ENCODE measurements at regions not wholly inside any gene's neighbourhood (a gene's known extent, or its start where the extent isn't known, plus 50 kb on each side); places are given as distances from the start of the nearest gene placed in this dataset. TPM values are rescaled to one million over a fixed set of nuclear protein-coding genes. Genes with fewer than 3 reads are reported as not detected.

GRCh38 chr1:219113261-219113660 is 60.4 kb upstream of the LYPLAL1 start:
- no peak for DNase-seq (ENCODE audit: low read depth)
- no peak overlapping the region for H3K4me3 ChIP-seq (ENCODE audit: low read depth, low read length)
- TF ChIP-seq CTCF (IDR thresholded peaks at IDR 0.05; ENCODE audit: insufficient read depth, low read length), result no peak

DNA sequence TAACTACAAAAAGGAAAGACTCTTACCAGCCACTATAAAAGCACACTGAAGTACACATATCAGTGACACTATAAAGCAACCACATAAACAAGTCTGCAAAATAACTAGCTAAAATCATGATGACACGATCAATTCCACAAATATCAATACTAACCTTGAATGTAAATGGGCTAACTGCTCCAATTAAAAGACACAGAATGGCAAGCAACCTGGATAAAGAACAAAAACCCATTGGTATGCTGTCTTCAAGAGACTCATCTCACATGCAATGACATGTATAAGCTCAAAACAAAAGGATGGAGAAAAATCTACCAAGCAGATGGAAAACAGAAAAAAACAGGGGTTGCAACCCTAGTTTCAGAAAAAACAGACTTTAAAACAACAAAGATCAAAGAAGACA is 59.7 kb upstream of the LYPLAL1 start:
- DNase-seq (ENCODE audit: low read depth), result no peak
- no peak overlapping the region for H3K4me3 ChIP-seq (ENCODE audit: low read depth, low read length)
- no peak for TF ChIP-seq CTCF (IDR thresholded peaks at IDR 0.05; ENCODE audit: insufficient read depth, low read length)

GRCh38 chr1:219119839-219120238 is 53.8 kb upstream of the LYPLAL1 start:
- peak; percentile 37 for DNase-seq (ENCODE audit: low read depth)

DNA sequence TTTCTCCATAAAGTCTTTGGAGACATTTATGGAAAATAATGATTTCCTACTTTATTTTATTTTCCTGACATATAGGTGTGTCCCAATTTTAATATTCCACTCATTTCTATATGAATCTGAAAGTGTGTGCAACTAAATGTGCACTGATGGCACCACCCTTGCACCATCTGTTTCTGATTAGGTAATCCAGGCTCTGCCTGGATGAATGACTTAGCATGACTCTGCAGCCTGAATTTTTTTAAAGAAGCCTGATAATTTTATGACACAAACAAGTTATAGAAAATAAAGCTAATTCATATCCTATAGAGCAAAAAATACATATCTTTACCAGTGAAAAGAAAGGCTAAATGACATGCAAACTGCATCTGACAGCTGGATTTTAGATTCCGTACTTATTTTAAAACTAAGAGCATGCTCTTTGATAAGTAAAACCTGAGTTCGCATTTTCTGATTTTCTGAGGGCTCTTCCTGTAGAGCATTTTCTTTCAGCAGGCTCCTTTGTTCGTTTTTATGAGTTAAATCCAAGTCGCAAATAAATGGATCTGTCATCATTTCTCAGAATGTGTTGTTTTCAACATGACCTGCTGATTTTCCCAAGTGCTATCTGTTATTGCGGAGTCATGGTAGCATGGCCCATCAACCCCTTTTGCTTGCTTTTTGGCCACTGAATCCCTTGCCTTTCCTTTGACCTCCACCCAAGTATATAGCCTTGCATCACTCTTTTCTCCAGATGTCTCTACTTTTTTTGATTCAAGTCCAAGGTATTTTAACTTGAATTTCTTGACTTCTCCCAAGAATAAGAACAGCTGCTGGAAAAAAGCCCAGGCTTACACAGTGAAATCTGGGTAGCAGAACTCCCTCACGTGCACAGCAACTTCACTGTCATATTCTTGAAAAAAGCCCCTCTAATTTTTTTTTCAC is 52.8 kb upstream of the LYPLAL1 start:
- peak overlapping the region; percentile 7 for H3K4me3 ChIP-seq (ENCODE audit: low read depth, low read length)
- TF ChIP-seq CTCF (IDR thresholded peaks at IDR 0.05; ENCODE audit: insufficient read depth, low read length), result no peak
- peak; percentile 99 for DNase-seq (ENCODE audit: low read depth)

More at GRCh38 chr1:219119839-219120238, 53.8 kb upstream of the LYPLAL1 start:
- no peak overlapping the region for H3K4me3 ChIP-seq (ENCODE audit: low read depth, low read length)
- TF ChIP-seq CTCF (IDR thresholded peaks at IDR 0.05; ENCODE audit: insufficient read depth, low read length), result no peak

DNA sequence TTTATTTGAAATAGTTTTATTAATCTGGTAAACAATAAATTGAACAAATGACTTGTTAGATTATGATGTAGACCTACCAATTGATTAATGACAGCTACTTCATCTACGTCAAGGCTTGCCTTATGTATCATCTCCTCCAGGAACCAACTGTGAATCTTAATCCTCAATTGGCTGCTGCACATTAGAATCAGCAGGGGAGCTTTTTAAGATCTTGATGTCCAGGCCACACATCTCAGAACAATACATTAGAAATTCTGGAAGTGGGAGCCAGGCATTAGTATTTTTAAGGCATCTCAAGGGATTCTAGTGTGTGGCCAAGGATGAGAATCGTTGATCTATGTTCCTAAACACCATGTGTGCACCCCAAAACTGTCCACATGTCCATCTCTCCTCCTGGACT is 52.0 kb upstream of the LYPLAL1 start:
- no peak for TF ChIP-seq CTCF (IDR thresholded peaks at IDR 0.05; ENCODE audit: insufficient read depth, low read length)
- DNase-seq (ENCODE audit: low read depth), result peak; percentile 59
- H3K4me3 ChIP-seq (ENCODE audit: low read depth, low read length), result no peak overlapping the region

- peak; percentile 75 for DNase-seq (ENCODE audit: low read depth)
- TF ChIP-seq CTCF (IDR thresholded peaks at IDR 0.05; ENCODE audit: insufficient read depth, low read length), result no peak
- H3K4me3 ChIP-seq (ENCODE audit: low read depth, low read length), result no peak overlapping the region
These were observed 50.6 kb upstream of the LYPLAL1 start for GRCh38 chr1:219123036-219123435.

Small RNA genes lying in the stretch of these regions (small RNA-seq; reads per million reads assigned to genes)
- not detected for gene RF00012

Measured in fibroblast of the aortic adventitia (primary cell).